GM23338 (cell line): ENCODE measurements at regions not wholly inside any gene's neighbourhood (a gene's known extent, or its start where the extent isn't known, plus 50 kb on each side); places are given as distances from the start of the nearest gene placed in this dataset.

Experiments used
- CREB1 ChIP-seq: fragments of 250-450 bp; sonication (Bioruptor Pico); IDR thresholded peaks from 2 replicates; pipeline ENCODE4 v1.5.0; 2020; ENCODE audit warnings: low read depth, mild to moderate bottlenecking, moderate library complexity
- EZH2 ChIP-seq: fragments of 200-600 bp; sonication (generic); IDR thresholded peaks from one replicate; pipeline ENCODE4 v1.8.0; 2017; ENCODE audit warnings: antibody characterized with exemption, mild to moderate bottlenecking, low read depth; ENCODE audit not compliant: unreplicated experiment
- EZH2phosphoT487 ChIP-seq: fragments of 200-600 bp; sonication (generic); IDR thresholded peaks from one replicate; pipeline ENCODE4 v1.8.1; 2018; ENCODE audit warnings: antibody characterized with exemption; ENCODE audit not compliant: unreplicated experiment
- NANOG ChIP-seq: IDR thresholded peaks from 2 replicates; pipeline ENCODE4 v1.6.1; 2016; ENCODE audit warnings: antibody characterized with exemption, borderline replicate concordance
- POLR2AphosphoS5 ChIP-seq: IDR thresholded peaks from 2 replicates; pipeline ENCODE4 v1.6.1; 2016; ENCODE audit warnings: antibody characterized with exemption, low read depth
- STAT1 ChIP-seq: IDR thresholded peaks from one replicate; pipeline ENCODE4 v1.6.1; 2016; ENCODE audit warnings: antibody characterized with exemption; ENCODE audit not compliant: unreplicated experiment
- ZNF331 ChIP-seq: fragments of 250-450 bp; sonication (Bioruptor Pico); IDR thresholded peaks from 2 replicates; pipeline ENCODE4 v1.5.0; 2020; ENCODE audit warnings: low read depth, mild to moderate bottlenecking, moderate library complexity
- TF ChIP-seq, protein P1 (sequence below), 2 experiments: fragments of 200-600 bp in 1 of 2; sonication (generic) in 1 of 2; conservative IDR thresholded peaks; 2 replicates each; pipeline versions ENCODE4 v1.5.1 to v1.6.1; 2016 to 2017; ENCODE audit warnings: antibody characterized with exemption in 2 of 2, low read depth in 2 of 2, mild to moderate bottlenecking in 2 of 2, moderate library complexity in 1 of 2
- TF ChIP-seq, protein P2 (sequence below): IDR thresholded peaks from one replicate; pipeline ENCODE4 v1.6.1; 2018; ENCODE audit warnings: antibody characterized with exemption; ENCODE audit not compliant: unreplicated experiment
- TF ChIP-seq, protein P3 (sequence below): IDR thresholded peaks from 2 replicates; pipeline ENCODE4 v1.6.1; 2016; ENCODE audit warnings: antibody characterized with exemption
- TF ChIP-seq, protein P4 (sequence below): fragments of 250-450 bp; sonication (Bioruptor Pico); IDR thresholded peaks from 2 replicates; pipeline ENCODE4 v1.5.0; 2020; ENCODE audit warnings: mild to moderate bottlenecking, moderate library complexity

DNA sequence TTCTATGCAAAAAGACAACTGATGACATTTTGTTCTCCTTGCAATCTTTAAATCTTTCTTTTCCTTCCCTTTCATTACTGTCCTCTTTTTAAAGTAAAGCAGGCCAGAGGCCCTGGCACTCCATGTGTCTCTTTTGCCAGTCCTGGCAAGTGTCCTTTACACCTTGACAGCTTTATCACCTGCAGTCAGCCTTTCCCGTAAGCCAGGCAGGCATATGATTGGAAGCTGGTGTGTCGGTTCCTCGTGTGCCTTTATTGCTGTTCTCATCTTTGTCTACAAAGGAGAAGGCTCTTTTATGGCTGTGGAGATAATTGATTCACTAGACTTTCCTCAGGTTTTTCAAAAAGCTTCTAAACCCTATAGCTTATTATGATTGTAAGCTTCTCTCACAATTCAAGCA, 162.3 kb upstream of the FBXL4 start:
- TF ChIP-seq, protein P1, sequence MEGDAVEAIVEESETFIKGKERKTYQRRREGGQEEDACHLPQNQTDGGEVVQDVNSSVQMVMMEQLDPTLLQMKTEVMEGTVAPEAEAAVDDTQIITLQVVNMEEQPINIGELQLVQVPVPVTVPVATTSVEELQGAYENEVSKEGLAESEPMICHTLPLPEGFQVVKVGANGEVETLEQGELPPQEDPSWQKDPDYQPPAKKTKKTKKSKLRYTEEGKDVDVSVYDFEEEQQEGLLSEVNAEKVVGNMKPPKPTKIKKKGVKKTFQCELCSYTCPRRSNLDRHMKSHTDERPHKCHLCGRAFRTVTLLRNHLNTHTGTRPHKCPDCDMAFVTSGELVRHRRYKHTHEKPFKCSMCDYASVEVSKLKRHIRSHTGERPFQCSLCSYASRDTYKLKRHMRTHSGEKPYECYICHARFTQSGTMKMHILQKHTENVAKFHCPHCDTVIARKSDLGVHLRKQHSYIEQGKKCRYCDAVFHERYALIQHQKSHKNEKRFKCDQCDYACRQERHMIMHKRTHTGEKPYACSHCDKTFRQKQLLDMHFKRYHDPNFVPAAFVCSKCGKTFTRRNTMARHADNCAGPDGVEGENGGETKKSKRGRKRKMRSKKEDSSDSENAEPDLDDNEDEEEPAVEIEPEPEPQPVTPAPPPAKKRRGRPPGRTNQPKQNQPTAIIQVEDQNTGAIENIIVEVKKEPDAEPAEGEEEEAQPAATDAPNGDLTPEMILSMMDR (conservative IDR thresholded peaks at IDR 0.05; ENCODE audit: low read depth in 2 of 2): no peak
- TF ChIP-seq ZNF331 (CRISPR knock-in tag) (no peak), POLR2AphosphoS5 (no peak), EZH2phosphoT487 (no peak), EZH2 (no peak), STAT1 (no peak), NANOG (no peak), CREB1 (CRISPR knock-in tag) (no peak)
- TF ChIP-seq, protein P2, sequence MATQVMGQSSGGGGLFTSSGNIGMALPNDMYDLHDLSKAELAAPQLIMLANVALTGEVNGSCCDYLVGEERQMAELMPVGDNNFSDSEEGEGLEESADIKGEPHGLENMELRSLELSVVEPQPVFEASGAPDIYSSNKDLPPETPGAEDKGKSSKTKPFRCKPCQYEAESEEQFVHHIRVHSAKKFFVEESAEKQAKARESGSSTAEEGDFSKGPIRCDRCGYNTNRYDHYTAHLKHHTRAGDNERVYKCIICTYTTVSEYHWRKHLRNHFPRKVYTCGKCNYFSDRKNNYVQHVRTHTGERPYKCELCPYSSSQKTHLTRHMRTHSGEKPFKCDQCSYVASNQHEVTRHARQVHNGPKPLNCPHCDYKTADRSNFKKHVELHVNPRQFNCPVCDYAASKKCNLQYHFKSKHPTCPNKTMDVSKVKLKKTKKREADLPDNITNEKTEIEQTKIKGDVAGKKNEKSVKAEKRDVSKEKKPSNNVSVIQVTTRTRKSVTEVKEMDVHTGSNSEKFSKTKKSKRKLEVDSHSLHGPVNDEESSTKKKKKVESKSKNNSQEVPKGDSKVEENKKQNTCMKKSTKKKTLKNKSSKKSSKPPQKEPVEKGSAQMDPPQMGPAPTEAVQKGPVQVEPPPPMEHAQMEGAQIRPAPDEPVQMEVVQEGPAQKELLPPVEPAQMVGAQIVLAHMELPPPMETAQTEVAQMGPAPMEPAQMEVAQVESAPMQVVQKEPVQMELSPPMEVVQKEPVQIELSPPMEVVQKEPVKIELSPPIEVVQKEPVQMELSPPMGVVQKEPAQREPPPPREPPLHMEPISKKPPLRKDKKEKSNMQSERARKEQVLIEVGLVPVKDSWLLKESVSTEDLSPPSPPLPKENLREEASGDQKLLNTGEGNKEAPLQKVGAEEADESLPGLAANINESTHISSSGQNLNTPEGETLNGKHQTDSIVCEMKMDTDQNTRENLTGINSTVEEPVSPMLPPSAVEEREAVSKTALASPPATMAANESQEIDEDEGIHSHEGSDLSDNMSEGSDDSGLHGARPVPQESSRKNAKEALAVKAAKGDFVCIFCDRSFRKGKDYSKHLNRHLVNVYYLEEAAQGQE: no peak
- TF ChIP-seq, protein P3, sequence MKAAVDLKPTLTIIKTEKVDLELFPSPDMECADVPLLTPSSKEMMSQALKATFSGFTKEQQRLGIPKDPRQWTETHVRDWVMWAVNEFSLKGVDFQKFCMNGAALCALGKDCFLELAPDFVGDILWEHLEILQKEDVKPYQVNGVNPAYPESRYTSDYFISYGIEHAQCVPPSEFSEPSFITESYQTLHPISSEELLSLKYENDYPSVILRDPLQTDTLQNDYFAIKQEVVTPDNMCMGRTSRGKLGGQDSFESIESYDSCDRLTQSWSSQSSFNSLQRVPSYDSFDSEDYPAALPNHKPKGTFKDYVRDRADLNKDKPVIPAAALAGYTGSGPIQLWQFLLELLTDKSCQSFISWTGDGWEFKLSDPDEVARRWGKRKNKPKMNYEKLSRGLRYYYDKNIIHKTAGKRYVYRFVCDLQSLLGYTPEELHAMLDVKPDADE: no peak
- TF ChIP-seq, protein P4, sequence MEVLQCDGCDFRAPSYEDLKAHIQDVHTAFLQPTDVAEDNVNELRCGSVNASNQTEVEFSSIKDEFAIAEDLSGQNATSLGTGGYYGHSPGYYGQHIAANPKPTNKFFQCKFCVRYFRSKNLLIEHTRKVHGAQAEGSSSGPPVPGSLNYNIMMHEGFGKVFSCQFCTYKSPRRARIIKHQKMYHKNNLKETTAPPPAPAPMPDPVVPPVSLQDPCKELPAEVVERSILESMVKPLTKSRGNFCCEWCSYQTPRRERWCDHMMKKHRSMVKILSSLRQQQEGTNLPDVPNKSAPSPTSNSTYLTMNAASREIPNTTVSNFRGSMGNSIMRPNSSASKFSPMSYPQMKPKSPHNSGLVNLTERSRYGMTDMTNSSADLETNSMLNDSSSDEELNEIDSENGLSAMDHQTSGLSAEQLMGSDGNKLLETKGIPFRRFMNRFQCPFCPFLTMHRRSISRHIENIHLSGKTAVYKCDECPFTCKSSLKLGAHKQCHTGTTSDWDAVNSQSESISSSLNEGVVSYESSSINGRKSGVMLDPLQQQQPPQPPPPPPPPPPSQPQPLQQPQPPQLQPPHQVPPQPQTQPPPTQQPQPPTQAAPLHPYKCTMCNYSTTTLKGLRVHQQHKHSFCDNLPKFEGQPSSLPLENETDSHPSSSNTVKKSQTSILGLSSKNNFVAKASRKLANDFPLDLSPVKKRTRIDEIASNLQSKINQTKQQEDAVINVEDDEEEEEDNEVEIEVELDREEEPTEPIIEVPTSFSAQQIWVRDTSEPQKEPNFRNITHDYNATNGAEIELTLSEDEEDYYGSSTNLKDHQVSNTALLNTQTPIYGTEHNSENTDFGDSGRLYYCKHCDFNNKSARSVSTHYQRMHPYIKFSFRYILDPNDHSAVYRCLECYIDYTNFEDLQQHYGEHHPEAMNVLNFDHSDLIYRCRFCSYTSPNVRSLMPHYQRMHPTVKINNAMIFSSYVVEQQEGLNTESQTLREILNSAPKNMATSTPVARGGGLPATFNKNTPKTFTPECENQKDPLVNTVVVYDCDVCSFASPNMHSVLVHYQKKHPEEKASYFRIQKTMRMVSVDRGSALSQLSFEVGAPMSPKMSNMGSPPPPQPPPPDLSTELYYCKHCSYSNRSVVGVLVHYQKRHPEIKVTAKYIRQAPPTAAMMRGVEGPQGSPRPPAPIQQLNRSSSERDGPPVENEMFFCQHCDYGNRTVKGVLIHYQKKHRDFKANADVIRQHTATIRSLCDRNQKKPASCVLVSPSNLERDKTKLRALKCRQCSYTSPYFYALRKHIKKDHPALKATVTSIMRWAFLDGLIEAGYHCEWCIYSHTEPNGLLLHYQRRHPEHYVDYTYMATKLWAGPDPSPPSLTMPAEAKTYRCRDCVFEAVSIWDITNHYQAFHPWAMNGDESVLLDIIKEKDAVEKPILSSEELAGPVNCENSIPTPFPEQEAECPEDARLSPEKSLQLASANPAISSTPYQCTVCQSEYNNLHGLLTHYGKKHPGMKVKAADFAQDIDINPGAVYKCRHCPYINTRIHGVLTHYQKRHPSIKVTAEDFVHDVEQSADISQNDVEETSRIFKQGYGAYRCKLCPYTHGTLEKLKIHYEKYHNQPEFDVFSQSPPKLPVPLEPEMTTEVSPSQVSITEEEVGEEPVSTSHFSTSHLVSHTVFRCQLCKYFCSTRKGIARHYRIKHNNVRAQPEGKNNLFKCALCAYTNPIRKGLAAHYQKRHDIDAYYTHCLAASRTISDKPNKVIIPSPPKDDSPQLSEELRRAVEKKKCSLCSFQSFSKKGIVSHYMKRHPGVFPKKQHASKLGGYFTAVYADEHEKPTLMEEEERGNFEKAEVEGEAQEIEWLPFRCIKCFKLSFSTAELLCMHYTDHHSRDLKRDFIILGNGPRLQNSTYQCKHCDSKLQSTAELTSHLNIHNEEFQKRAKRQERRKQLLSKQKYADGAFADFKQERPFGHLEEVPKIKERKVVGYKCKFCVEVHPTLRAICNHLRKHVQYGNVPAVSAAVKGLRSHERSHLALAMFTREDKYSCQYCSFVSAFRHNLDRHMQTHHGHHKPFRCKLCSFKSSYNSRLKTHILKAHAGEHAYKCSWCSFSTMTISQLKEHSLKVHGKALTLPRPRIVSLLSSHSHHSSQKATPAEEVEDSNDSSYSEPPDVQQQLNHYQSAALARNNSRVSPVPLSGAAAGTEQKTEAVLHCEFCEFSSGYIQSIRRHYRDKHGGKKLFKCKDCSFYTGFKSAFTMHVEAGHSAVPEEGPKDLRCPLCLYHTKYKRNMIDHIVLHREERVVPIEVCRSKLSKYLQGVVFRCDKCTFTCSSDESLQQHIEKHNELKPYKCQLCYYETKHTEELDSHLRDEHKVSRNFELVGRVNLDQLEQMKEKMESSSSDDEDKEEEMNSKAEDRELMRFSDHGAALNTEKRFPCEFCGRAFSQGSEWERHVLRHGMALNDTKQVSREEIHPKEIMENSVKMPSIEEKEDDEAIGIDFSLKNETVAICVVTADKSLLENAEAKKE (CRISPR knock-in tag): no peak
